IMR-90 (cell line): ENCODE measurements at regions not wholly inside any gene's neighbourhood (a gene's known extent, or its start where the extent isn't known, plus 50 kb on each side); places are given as distances from the start of the nearest gene placed in this dataset.

Experiments used
- ATAC-seq: fragments of 200-7000 bp; cut with Tn5 transposase; 2 replicates; pipeline ENCODE4 v1.9.1; 2020; ENCODE audit warnings: low read depth, mild to moderate bottlenecking, moderate library complexity
- BruUV-seq: library from RNA; stranded (reverse); fragments of 400-500 nt; replicated peaks from 2 replicates; lab custom pipeline; 2021; lab: Mats Ljungman, UMichigan
- CTCF ChIA-PET: fragments of 300-600 bp; formaldehyde crosslinking; extraction: SDS; loops from one replicate; lab custom pipeline; 2021; ENCODE audit warnings: antibody characterized with exemption; lab: Yijun Ruan, JAX
- POLR2A ChIA-PET: fragments of 300-600 bp; sonication (Branson Sonifier 250); formaldehyde crosslinking; loops from one replicate; lab custom pipeline; 2022; ENCODE audit warnings: antibody characterized with exemption; ENCODE audit not compliant: unreplicated experiment; lab: Charles Lee
- DNase-seq: peaks from one replicate; pipeline ENCODE4 v3.0.0; 2013
- H2AFZ ChIP-seq: replicated peaks from 2 replicates; pipeline ENCODE3; 2013; ENCODE audit warnings: low read length, mild to moderate bottlenecking; ENCODE audit not compliant: poor library complexity
- H2AK5ac ChIP-seq: 2 replicates; pipeline ENCODE4 v1.6.1; 2013; ENCODE audit warnings: low read depth, low read length, inconsistent platforms
- H2AK9ac ChIP-seq: replicated peaks from 2 replicates; pipeline ENCODE3; 2013; ENCODE audit warnings: mild to moderate bottlenecking, low read depth, low read length, moderate library complexity; ENCODE audit not compliant: poor library complexity
- H2BK120ac ChIP-seq: 2 replicates; pipeline ENCODE4 v1.6.1; 2013; ENCODE audit warnings: low read depth, low read length, inconsistent platforms
- H2BK15ac ChIP-seq: 3 replicates; pipeline ENCODE4 v1.6.1; 2013; ENCODE audit warnings: low read depth, low read length, inconsistent platforms
- H2BK20ac ChIP-seq: 2 replicates; pipeline ENCODE4 v1.6.1; 2013; ENCODE audit warnings: low read depth, mild to moderate bottlenecking, inconsistent platforms, low read length, moderate library complexity
- H2BK5ac ChIP-seq: 2 replicates; pipeline ENCODE4 v1.6.1; 2013; ENCODE audit warnings: mild to moderate bottlenecking, low read depth, low read length, inconsistent platforms; ENCODE audit not compliant: poor library complexity, severe bottlenecking
- H3K14ac ChIP-seq: replicated peaks from 2 replicates; pipeline ENCODE4 v1.6.1; 2013; ENCODE audit warnings: low read depth, low read length, inconsistent platforms
- H3K18ac ChIP-seq: 2 replicates; pipeline ENCODE4 v1.6.1; 2013; ENCODE audit warnings: low read depth, low read length, control low read depth
- H3K23ac ChIP-seq: 2 replicates; pipeline ENCODE4 v1.6.1; 2013; ENCODE audit warnings: low read depth, low read length, inconsistent platforms
- H3K27ac ChIP-seq: 2 replicates; pipeline ENCODE4 v1.5.1; 2013; ENCODE audit warnings: mild to moderate bottlenecking, control low read depth, low read length; ENCODE audit not compliant: insufficient read depth
- H3K27me3 ChIP-seq: 2 replicates; pipeline ENCODE4 v1.6.1; 2013; ENCODE audit warnings: low read length; ENCODE audit not compliant: control insufficient read depth, insufficient read depth
- H3K36me3 ChIP-seq: 2 replicates; pipeline ENCODE4 v1.6.1; 2013; ENCODE audit warnings: low read length, mixed read lengths; ENCODE audit not compliant: control insufficient read depth, insufficient read depth
- H3K4ac ChIP-seq: 2 replicates; pipeline ENCODE4 v1.6.1; 2013; ENCODE audit warnings: low read depth, low read length, inconsistent platforms
- H3K4me1 ChIP-seq: 2 replicates; pipeline ENCODE4 v1.6.1; 2013; ENCODE audit warnings: low read length, mixed read lengths; ENCODE audit not compliant: control insufficient read depth, insufficient read depth
- H3K4me2 ChIP-seq: 2 replicates; pipeline ENCODE4 v1.6.1; 2013; ENCODE audit warnings: low read depth, mild to moderate bottlenecking, control low read depth, low read length, moderate library complexity
- H3K4me3 ChIP-seq: 2 replicates; pipeline ENCODE4 v1.5.1; 2013; ENCODE audit warnings: low read depth, mild to moderate bottlenecking, control low read depth, low read length, moderate library complexity; ENCODE audit not compliant: insufficient read depth
- H3K56ac ChIP-seq: 2 replicates; pipeline ENCODE4 v1.6.1; 2013; ENCODE audit warnings: low read length, inconsistent platforms; ENCODE audit not compliant: insufficient read depth; ENCODE audit errors: extremely low read depth
- H3K79me1 ChIP-seq, 2 experiments: 2 replicates each; pipeline ENCODE4 v1.6.1; 2013; ENCODE audit warnings: low read length in 2 of 2, inconsistent platforms in 1 of 2, low read depth in 1 of 2
- H3K9ac ChIP-seq: 2 replicates; pipeline ENCODE4 v1.6.1; 2013; ENCODE audit warnings: low read depth, low read length, control low read depth
- H3K9me1 ChIP-seq: 2 replicates; pipeline ENCODE4 v1.6.1; 2013; ENCODE audit warnings: low read length, inconsistent platforms; ENCODE audit not compliant: insufficient read depth
- H3K9me3 ChIP-seq: 2 replicates; pipeline ENCODE4 v1.6.1; 2013; ENCODE audit warnings: low read length; ENCODE audit not compliant: control insufficient read depth, insufficient read depth
- H4K20me1 ChIP-seq: 2 replicates; pipeline ENCODE4 v1.6.1; 2013; ENCODE audit warnings: low read length, inconsistent platforms; ENCODE audit not compliant: insufficient read depth
- H4K5ac ChIP-seq: 2 replicates; pipeline ENCODE4 v1.6.1; 2013; ENCODE audit warnings: mild to moderate bottlenecking, low read depth, low read length, control low read depth
- H4K8ac ChIP-seq, 2 experiments: 2 replicates each; pipeline ENCODE4 v1.6.1; 2013; ENCODE audit warnings: low read depth in 2 of 2, low read length in 2 of 2, control low read depth in 1 of 2, inconsistent platforms in 1 of 2
- H4K91ac ChIP-seq: 2 replicates; pipeline ENCODE4 v1.6.1; 2013; ENCODE audit warnings: low read depth, low read length, inconsistent platforms; ENCODE audit not compliant: insufficient read depth
- CEBPB ChIP-seq: IDR thresholded peaks from 2 replicates; pipeline ENCODE4 v1.6.1; 2012; ENCODE audit warnings: low read depth, low read length, improper control_type of control experiment
- CHD1 ChIP-seq: IDR thresholded peaks from 2 replicates; pipeline ENCODE4 v1.6.1; 2012; ENCODE audit warnings: low read depth, low read length, improper control_type of control experiment
- CTCF ChIP-seq: conservative IDR thresholded peaks from 2 replicates; pipeline ENCODE4 v1.5.1; 2012; ENCODE audit warnings: mild to moderate bottlenecking, low read depth, low read length, improper control_type of control experiment
- ELK1 ChIP-seq: fragments of 150-350 bp; IDR thresholded peaks from 2 replicates; pipeline ENCODE4 v1.6.1; 2016; ENCODE audit warnings: low read depth, mild to moderate bottlenecking, low read length, moderate library complexity, borderline replicate concordance
- FOS ChIP-seq: fragments of 150-350 bp; IDR thresholded peaks from 2 replicates; pipeline ENCODE4 v1.6.1; 2016; ENCODE audit warnings: low read depth, low read length
- MAZ ChIP-seq: IDR thresholded peaks from 2 replicates; pipeline ENCODE4 v1.6.1; 2012; ENCODE audit warnings: low read depth, mild to moderate bottlenecking, low read length, improper control_type of control experiment, moderate library complexity, borderline replicate concordance
- POLR2A ChIP-seq: IDR thresholded peaks from 2 replicates; pipeline ENCODE4 v1.6.1; 2012; ENCODE audit warnings: mild to moderate bottlenecking, low read depth, low read length
- RAD21 ChIP-seq: IDR thresholded peaks from 2 replicates; pipeline ENCODE4 v1.6.1; 2012; ENCODE audit warnings: low read length, improper control_type of control experiment
- RCOR1 ChIP-seq: IDR thresholded peaks from 2 replicates; pipeline ENCODE4 v1.6.1; 2012; ENCODE audit warnings: mild to moderate bottlenecking, low read length, improper control_type of control experiment; ENCODE audit not compliant: insufficient replicate concordance
- RFX5 ChIP-seq: IDR thresholded peaks from 2 replicates; pipeline ENCODE4 v1.8.0; 2012; ENCODE audit warnings: low read depth, mild to moderate bottlenecking, low read length, moderate library complexity
- SMC3 ChIP-seq: fragments of 150-350 bp; IDR thresholded peaks from 2 replicates; pipeline ENCODE4 v1.6.1; 2016; ENCODE audit warnings: low read depth, mild to moderate bottlenecking, antibody characterized with exemption, low read length, moderate library complexity
- USF2 ChIP-seq: fragments of 150-350 bp; IDR thresholded peaks from 2 replicates; pipeline ENCODE4 v1.6.1; 2017; ENCODE audit warnings: mild to moderate bottlenecking, antibody characterized with exemption, low read length, low read depth
- WGBS, 2 experiments: methylation state at CpG; one replicate each; pipeline versions ENCODE4 v1.1.5 to v1.1.7; 2013; ENCODE audit warnings: missing lambda C conversion rate in 2 of 2; ENCODE audit not compliant: insufficient read length in 1 of 2; ENCODE audit errors: extremely low coverage in 2 of 2; 5-methylcytosine and 5-hydroxymethylcytosine counted together
- dilution Hi-C: fragments of 300-500 bp; cut with HindIII; formaldehyde crosslinking; loops from one replicate; pipeline ENCODE4 v1.14.3; 2018; ENCODE audit warnings: low sequenced_read_pairs; ENCODE audit not compliant: unreplicated experiment
- in situ Hi-C: fragments of 300-500 bp; cut with MboI; formaldehyde crosslinking; loops from 3 replicates; pipeline ENCODE4 v1.14.3; 2019; ENCODE audit warnings: low sequenced_read_pairs, inconsistent platforms, mixed read lengths
- intact Hi-C: fragments of 100-400 bp; cut with micrococcal nuclease; formaldehyde crosslinking; loops from 2 replicates; pipeline ENCODE4 v1.10.0; 2022

- Histone ChIP-seq H2AK5ac (no peak overlapping the region), H4K20me1 (no peaks in the 10 kb centered on the region), H3K79me1 (no peaks in the 10 kb centered on the region), H3K4me2 (no peak overlapping the region), H3K4me1 (no peaks in the 10 kb centered on the region), H4K5ac (no peak overlapping the region), H3K14ac (no peak overlapping the region), H3K36me3 (no peaks in the 10 kb centered on the region), H2BK15ac (no peak overlapping the region), H2AK9ac (no peak overlapping the region), H2BK120ac (no peak overlapping the region), H3K9me1 (no peaks in the 10 kb centered on the region), H3K4me3 (no peak overlapping the region), H3K27ac (no peak overlapping the region), H3K27me3 (no peaks in the 10 kb centered on the region), H3K18ac (no peak overlapping the region), H3K4ac (no peak overlapping the region), H3K9me3 (no peaks in the 10 kb centered on the region), H4K8ac (no peak overlapping the region), H2AFZ (no peak overlapping the region), H3K56ac (no peak overlapping the region), H3K9ac (no peak overlapping the region), H2BK5ac (no peak overlapping the region), H3K23ac (no peak overlapping the region), H4K91ac (no peak overlapping the region), H2BK20ac (no peak overlapping the region)
- TF ChIP-seq MAZ = no peak
- TF ChIP-seq RFX5 = no peak
- TF ChIP-seq POLR2A = no peak
- no peak for TF ChIP-seq RCOR1
- no peak for TF ChIP-seq ELK1
- TF ChIP-seq SMC3 = no peak
- TF ChIP-seq CTCF = no peak
- TF ChIP-seq RAD21 = no peak
- no peak for TF ChIP-seq CHD1
- TF ChIP-seq CEBPB = no peak
- no peak for TF ChIP-seq FOS
- no peak for TF ChIP-seq USF2
- no TSS peak for BruUV-seq
- dilution Hi-C loops = no loop called here
- ChIA-PET CTCF (interaction anchor here (0.7 kb wide), 1 partner anchor 221 kb away, joined by 3 read pairs; no protein-coding TSS in a partner anchor), POLR2A (no interaction called here)
- no peak for DNase-seq
- in situ Hi-C loops = no loop called here
- intact Hi-C loops = no loop called here
- ATAC-seq = no peak
- WGBS, 2 experiments = no CpG with 5 or more reads among the region's 4 CpGs
These were observed 54.5 kb upstream of the TBL1XR1 start for GRCh38 chr3:177251755-177252154.
